Stimulated activated CD4-positive, alpha-beta T cell treated with anti-CD3 and anti-CD28 coated beads, Interleukin-4, amount 100 ng/mL, for 48 hours (primary cell): ENCODE measurements at regions not wholly inside any gene's neighbourhood (a gene's known extent, or its start where the extent isn't known, plus 50 kb on each side); places are given as distances from the start of the nearest gene placed in this dataset.

Experiments
- DNase-seq, 2 donors: peaks; one replicate each; pipeline ENCODE4 v3.0.0-alpha.2; 2020; ENCODE audit warnings: low read depth in 2 of 2

DNA sequence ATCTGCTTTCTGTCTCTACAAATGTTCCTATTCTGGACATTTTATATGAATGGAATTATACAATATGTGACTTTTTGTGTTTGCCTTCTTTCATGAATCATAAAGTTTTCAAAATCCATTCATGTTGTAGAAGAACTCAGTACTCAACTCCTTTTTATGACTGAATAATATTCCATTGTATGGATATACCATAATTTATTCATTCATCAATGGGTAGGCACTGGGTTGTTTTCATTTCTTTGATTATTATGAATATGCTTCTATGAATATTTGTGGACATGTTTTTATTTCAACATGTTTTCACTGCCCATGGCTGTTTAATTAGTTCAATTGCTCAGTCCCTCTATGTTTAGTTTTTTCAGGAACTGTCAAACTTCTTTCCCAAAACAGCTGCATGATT is 76.5 kb upstream of the GTSF1L start:
- no peak for DNase-seq

DNA sequence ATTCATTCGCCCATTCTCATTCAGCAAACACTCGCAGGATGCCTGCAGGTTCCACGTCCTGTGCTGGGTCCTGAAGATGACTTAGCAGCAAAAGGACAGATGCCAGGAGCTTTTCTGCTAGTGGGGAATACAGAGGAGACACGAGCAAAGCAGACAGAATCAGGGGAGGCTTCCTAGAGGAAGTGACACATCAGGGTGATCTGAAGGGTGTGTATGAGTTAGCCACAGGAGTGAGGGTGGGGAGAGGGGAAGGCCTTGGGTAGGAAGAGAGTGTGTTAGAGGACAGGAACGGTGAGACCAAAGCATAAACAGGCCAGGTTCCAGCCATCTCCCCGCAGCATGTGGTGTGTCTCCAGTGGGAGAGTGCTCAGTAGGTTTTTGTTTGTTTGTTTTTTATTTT is 73.4 kb upstream of the GTSF1L start:
- DNase-seq, result no peak

DNA sequence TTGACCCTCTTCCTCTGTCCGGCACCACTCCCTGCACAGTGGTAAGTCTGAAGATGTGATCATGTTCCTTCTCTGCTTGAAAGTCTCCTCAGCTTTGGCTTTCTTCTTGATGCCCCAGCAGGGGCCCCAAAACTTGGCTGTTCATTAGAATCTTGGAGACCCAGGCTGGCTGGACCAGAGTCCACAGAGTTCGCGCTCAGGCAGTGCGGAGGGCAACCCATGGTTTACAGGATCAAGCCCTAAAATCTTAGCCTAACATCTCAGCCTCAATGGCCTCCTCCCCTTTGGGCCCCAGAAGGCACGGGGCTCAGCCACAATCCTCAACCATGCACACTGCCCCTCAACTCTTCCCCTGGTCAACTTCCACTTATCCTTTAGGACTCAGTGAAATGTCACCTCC is 72.9 kb upstream of the GTSF1L start:
- DNase-seq, result no peak

DNA sequence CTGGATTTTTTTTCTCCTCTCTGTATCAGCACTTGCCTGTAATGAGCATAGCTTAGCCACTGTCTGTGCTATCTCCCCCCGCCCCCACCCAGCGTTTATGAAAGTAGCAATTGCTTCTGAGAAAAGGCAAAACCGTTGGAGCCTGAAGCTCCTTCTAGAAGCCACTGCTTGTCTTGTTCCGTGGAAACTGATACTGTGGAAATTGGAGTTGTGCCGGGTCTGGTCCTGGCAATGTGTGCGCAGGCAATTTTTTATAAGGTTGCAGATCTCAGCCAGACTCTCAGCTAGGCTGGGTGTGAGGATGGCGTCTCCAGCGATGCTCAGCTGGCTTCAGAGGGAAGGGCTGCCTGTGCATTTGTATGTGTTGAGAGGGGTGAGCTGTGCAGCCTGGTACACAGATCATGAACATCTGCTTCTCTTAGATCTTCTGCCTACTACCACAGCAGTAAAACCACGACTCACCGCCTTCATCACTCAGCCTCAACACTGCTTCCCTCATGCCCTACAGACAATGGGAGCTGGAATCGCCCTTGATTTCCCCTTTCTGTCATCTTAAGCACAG is 72.4 kb upstream of the GTSF1L start:
- DNase-seq, result no peak

DNA sequence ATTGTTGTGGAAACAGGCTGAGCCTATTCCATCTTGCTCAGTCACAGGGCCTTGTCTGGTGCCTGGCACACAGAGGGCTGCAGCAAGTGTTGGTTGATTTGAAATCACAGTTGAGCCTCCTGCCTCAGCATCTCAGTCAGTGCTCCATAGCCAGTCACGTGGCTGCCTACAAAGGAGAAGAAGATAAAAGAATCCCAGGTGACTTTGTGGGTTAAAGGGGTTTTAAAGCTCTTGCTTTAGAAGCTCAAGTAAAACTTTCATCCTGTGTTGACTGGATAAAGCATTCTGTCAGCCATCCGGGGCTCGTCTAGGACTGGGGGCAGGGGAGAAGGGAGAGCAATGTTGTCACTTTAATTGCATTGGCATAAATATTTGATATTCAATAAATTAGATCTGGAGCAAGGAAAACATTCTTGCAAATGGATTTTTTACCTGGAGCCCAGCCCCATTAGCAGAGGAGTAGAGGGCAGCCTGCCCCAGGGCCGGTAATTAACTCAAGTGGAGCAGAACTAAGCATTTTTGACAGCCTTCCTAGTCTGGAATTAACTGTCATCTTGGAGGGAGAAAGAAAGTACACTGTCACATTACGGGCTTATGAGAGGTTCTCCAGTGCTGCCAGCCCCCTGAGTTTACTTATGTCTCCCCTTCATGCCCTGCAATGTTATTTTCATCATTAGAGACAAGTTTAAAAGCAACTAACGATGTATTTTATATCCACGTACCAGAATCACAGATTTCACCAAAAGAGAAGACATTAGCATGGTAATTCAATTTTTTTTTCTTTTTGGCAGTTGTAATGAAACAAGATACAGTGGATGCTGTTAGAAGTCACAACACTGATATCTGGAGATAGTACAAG is 71.7 kb upstream of the GTSF1L start:
- DNase-seq, result no peak

DNA sequence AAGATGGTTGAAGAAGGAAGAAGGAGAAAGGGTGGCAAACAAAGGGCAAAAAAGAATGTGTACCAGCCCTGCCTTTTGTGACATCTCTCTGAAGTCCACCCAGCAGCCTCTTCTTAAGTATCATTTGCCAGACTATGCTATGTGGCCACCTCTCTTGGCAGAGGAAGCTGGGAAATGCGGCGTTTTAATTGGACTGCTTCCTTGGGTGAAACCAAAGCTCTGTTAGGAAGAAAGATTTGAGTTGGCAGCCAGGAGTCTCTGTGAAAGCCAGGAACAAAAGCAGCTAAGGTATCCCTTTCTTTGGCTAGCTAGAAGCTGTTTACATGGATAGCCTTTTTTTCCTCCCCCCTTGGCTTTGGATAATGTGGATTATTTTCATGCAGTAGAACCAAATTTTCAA is 67.5 kb upstream of the GTSF1L start:
- DNase-seq, result no peak

DNA sequence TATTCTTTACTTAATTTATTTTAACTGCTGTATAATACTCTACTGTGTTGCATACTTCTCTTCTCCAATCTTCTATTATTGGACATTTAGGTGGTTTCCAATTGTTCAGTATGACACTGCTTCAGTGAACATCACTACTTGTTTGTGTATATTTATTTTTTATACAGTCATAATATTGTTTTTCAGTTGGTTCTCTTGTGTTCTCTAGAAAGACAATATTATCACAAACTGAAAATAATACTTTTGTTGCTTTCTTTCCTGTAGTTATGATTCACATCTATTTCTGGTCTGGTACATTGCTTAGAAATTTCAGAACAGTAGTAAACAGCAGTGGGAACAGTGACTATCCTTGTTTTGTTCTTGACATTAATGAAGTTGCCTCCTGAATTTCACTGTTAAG is 62.8 kb upstream of the GTSF1L start:
- no peak for DNase-seq

DNA sequence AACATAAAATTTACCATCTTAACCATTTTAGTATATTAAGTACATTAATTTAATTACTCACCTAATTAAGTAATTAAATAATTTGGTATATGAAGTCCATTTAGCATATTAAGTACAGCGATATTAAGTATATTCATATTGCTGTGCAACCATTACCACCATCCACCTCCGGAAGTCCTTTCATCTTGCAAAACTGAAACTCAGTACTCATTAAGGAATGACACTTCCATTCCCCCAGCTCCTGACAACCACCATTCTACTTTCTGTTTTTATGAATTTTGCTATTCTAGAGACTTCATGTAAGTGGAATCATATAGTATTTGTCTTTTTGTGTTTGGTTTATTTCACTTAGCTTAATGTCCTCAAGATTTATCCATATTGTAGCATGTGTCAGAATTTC is 61.1 kb upstream of the GTSF1L start:
- no peak for DNase-seq

DNA sequence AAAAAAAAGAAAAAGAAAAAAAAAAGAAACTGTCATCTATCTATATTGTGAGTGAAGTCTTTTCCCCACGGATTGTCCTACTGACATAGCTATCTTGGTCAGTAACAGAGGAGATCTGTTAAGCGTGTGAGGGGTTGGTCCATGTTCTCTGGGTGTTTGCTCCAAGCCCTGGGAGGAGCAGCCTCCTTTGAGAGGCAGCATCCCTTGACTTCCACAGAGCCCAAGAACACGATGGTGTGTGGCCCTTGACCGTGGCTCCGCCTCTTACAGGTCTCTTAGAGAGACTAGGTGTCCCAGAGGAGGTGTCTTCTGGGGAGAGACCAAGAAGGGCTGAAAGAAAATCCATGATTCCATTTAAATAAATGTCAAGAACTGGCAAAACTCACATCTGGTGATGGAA is 60.1 kb upstream of the GTSF1L start:
- no peak for DNase-seq

DNA sequence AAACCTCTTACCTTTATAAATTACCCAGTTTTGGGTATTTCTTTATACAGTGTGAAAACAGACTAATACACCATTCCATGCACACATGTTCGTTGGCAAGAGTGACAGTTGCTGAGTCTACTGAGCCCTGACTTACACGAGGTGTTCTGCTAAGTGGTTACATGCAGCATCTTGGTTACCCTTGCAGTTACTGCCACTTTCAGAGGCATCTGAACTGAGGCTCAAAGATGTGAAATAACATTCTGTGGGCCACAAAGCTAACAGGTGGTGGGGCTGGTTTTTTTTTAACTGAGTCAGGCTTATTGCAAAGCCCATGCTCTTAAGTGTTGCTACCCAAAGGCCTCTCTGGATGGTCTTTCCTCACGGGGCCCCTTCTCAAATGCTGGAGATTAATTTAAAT is 54.4 kb upstream of the GTSF1L start:
- no peak for DNase-seq

DNA sequence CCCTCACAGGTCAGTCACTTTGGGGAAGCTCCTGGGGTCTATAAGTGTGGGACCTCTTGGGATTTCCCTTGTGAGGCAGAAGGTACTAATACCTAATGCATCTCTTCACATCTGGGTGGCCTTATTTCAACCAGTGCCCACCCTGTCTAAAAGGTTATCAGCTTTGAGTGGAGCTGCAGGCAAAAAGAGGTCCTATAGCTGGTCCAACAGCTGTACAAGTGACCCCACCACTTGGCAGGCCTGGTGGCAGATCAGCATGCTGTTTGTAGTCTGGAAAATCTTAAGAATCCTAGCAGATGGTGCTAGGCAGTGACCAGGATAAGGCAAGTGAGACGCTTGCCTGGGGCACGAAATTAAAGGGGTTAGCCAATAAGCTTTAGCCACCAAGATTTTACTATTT is 51.6 kb upstream of the GTSF1L start:
- no peak for DNase-seq

DNA sequence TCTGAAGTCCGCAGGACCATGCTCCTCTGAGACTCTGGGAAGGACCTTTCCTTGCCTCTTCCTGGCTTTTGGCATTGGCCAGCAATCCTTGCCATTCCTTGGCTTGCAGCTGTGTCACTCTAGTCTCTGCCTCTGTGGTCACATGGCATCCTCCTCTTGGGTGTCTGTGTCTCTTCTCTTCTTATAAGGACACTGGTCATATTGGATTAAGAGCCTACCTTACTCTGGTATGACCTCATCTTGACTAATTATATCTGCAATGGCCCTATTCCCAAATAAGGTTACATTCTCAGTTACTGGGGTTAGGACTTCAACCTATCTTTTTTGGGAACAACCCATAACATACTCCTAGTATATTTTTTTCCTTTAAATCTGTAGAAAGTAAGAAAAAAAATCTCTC is 49.9 kb upstream of the GTSF1L start:
- DNase-seq, result no peak
